ENCODE measurements at regions not wholly inside any gene's neighbourhood (a gene's known extent, or its start where the extent isn't known, plus 50 kb on each side); places are given as distances from the start of the nearest gene placed in this dataset.

DNA sequence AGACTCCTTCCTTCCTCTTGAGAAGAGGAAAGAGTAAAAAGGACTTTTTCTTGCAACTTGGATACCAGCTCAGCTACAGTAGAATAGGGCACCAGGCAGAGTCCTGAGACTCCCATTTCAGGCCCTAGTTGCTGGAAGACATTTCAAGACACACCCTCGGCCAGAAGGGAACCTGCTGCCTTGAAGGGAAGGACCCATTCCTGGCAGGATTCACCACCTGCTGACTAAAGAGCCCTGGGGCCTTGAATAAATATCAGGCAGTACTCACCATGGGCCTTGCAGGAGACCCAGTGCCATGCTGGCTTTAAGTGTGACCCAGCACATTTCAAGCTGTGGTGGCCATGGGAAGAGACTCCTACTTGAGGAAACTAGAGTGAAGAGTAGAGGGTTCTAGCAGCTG is 317.6 kb downstream of the DKK2 start:
- no peak for TF ChIP-seq CTCF (IDR thresholded peaks at IDR 0.05)
- Mint-ChIP-seq H3K9me3 (peaks cover 0 to 4% (median 2%) of the 10 kb centered on the region in 7 donors), H3K4me3 (no peak overlapping the region), H3K27me3 (ENCODE audit: low read depth in 3 of 3) (peaks cover 0 to 2% (median 2%) of the 10 kb centered on the region in 3 donors), H3K36me3 (no peaks in the 10 kb centered on the region), H3K27ac (no peak overlapping the region), H3K4me1 (no peaks in the 10 kb centered on the region)
- no peak overlapping the region for H2AFZ ChIP-seq (ENCODE audit: insufficient read depth, low read depth, low read length, poor library complexity, severe bottlenecking)
- no peak for DNase-seq
- WGBS (ENCODE audit: insufficient coverage): 94% methylated on average over 1 of the region's 1 CpG
- no peaks in the 10 kb centered on the region for H3K36me3 ChIP-seq (replicated peaks in 1 of 2; ENCODE audit: control insufficient read depth in 1 of 2, insufficient read depth in 2 of 2, low read length in 2 of 2)
- no peaks in the 10 kb centered on the region for H3K79me2 ChIP-seq (ENCODE audit: insufficient read depth, low read length)
- H3K27me3 ChIP-seq (ENCODE audit: control insufficient read depth in 2 of 2, insufficient read depth in 2 of 2, low read length in 2 of 2): no peaks in the 10 kb centered on the region
- H3K4me2 ChIP-seq (replicated peaks; ENCODE audit: extremely low read depth, low read length, poor library complexity, severe bottlenecking): no peak overlapping the region
- no peak overlapping the region for H3K9ac ChIP-seq (ENCODE audit: insufficient read depth, low read length, poor library complexity, severe bottlenecking)
- intact Hi-C loops (cut with micrococcal nuclease): no loop called here
- H3K9me3 ChIP-seq (replicated peaks in 1 of 2; ENCODE audit: control insufficient read depth in 1 of 2, insufficient read depth in 1 of 2, low read length in 2 of 2): no peaks in the 10 kb centered on the region
- no peak overlapping the region for H3K4me3 ChIP-seq (replicated peaks in 1 of 3; ENCODE audit: low read depth in 2 of 3, low read length in 3 of 3)
- H4K20me1 ChIP-seq (ENCODE audit: insufficient read depth, low read length): no peaks in the 10 kb centered on the region
- H3K4me1 ChIP-seq (ENCODE audit: control insufficient read depth in 1 of 2, insufficient read depth in 2 of 2, low read length in 2 of 2): peaks cover 0 to 2% of the 10 kb centered on the region in 2 donors
- no peak overlapping the region for H3K27ac ChIP-seq (ENCODE audit: low read depth in 1 of 2, low read length in 2 of 2)

DNA sequence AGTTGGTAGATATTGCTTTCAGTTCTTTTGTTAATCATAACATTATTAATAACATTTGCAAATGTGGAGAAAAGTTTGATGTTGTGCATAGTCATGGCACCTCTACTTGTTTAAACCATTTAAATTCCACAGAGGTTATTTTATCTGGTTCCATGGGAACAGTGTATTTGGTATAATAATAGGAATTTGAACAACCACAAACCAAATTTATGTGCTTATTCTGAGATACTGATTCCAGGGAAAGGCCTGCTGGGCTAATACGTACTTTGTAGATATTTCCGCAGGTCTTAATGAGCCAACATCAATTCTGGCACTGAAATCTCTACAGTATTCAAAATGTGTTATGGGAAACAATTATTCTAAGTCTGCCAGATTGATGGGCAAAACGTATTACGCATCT is 319.0 kb downstream of the DKK2 start:
- no peak overlapping the region for H3K4me3 Mint-ChIP-seq
- H3K36me3 ChIP-seq (replicated peaks in 1 of 2; ENCODE audit: control insufficient read depth in 1 of 2, insufficient read depth in 2 of 2, low read length in 2 of 2): no peaks in the 10 kb centered on the region
- H3K4me1 Mint-ChIP-seq: no peaks in the 10 kb centered on the region
- no peaks in the 10 kb centered on the region for H3K27me3 ChIP-seq (ENCODE audit: control insufficient read depth in 2 of 2, insufficient read depth in 2 of 2, low read length in 2 of 2)
- H3K4me2 ChIP-seq (replicated peaks; ENCODE audit: extremely low read depth, low read length, poor library complexity, severe bottlenecking): no peak overlapping the region
- no peak overlapping the region for H2AFZ ChIP-seq (ENCODE audit: insufficient read depth, low read depth, low read length, poor library complexity, severe bottlenecking)
- no CpG with 5 or more reads among the region's 4 CpGs for WGBS (ENCODE audit: insufficient coverage)
- no peaks in the 10 kb centered on the region for H3K9me3 ChIP-seq (replicated peaks in 1 of 2; ENCODE audit: control insufficient read depth in 1 of 2, insufficient read depth in 1 of 2, low read length in 2 of 2)
- H3K36me3 Mint-ChIP-seq: no peaks in the 10 kb centered on the region
- H3K27ac Mint-ChIP-seq: no peak overlapping the region
- peaks cover 0 to 5% (median 2%) of the 10 kb centered on the region in 3 donors for H3K27me3 Mint-ChIP-seq (ENCODE audit: low read depth in 3 of 3)
- intact Hi-C loops (cut with micrococcal nuclease): no loop called here
- no peak overlapping the region for H3K27ac ChIP-seq (ENCODE audit: low read depth in 1 of 2, low read length in 2 of 2)
- peaks cover 0 to 8% (median under 1%) of the 10 kb centered on the region in 7 donors for H3K9me3 Mint-ChIP-seq
- no peaks in the 10 kb centered on the region for H4K20me1 ChIP-seq (ENCODE audit: insufficient read depth, low read length)
- H3K9ac ChIP-seq (ENCODE audit: insufficient read depth, low read length, poor library complexity, severe bottlenecking): no peak overlapping the region
- H3K4me3 ChIP-seq (replicated peaks in 1 of 3; ENCODE audit: low read depth in 2 of 3, low read length in 3 of 3): no peak overlapping the region
- H3K79me2 ChIP-seq (ENCODE audit: insufficient read depth, low read length): no peaks in the 10 kb centered on the region
- TF ChIP-seq CTCF (IDR thresholded peaks at IDR 0.05): no peak
- peaks cover 0 to 2% of the 10 kb centered on the region in 2 donors for H3K4me1 ChIP-seq (ENCODE audit: control insufficient read depth in 1 of 2, insufficient read depth in 2 of 2, low read length in 2 of 2)
- DNase-seq: no peak
